Liver (tissue), 8 donors: ENCODE measurements at regions not wholly inside any gene's neighbourhood (a gene's known extent, or its start where the extent isn't known, plus 50 kb on each side); places are given as distances from the start of the nearest gene placed in this dataset.

Experiments used
- DNase-seq: peaks from one replicate; pipeline ENCODE4 v3.0.0-alpha.2; 2017; ENCODE audit warnings: low spot score
- H3K27ac ChIP-seq, 2 donors: one replicate each; pipeline ENCODE4 v1.7.0; 2013; ENCODE audit warnings: inconsistent platforms in 2 of 2, low read length in 2 of 2, control low read depth in 1 of 2, low read depth in 1 of 2, mild to moderate bottlenecking in 1 of 2
- H3K27me3 ChIP-seq, 4 donors: one replicate each; pipeline versions ENCODE4 v1.6.1 to v1.7.0; 2013; ENCODE audit warnings: low read length in 3 of 4, inconsistent platforms in 1 of 4, mild to moderate bottlenecking in 1 of 4, moderate library complexity in 1 of 4; ENCODE audit not compliant: control insufficient read depth in 4 of 4, insufficient read depth in 4 of 4
- H3K36me3 ChIP-seq, 4 donors: one replicate each; pipeline versions ENCODE4 v1.6.1 to v1.7.0; 2013; ENCODE audit warnings: low read length in 3 of 4, mild to moderate bottlenecking in 3 of 4, low read depth in 1 of 4, moderate library complexity in 1 of 4; ENCODE audit not compliant: control insufficient read depth in 4 of 4, insufficient read depth in 3 of 4
- H3K4me1 ChIP-seq, 4 donors: one replicate each; pipeline versions ENCODE4 v1.6.1 to v1.7.0; 2013; ENCODE audit warnings: low read length in 3 of 4, mild to moderate bottlenecking in 3 of 4, moderate library complexity in 1 of 4; ENCODE audit not compliant: control insufficient read depth in 4 of 4, insufficient read depth in 4 of 4
- H3K4me3 ChIP-seq, 3 donors: one replicate each; pipeline versions ENCODE4 v1.6.1 to v1.7.0; 2013; ENCODE audit warnings: low read length in 3 of 3, control low read depth in 1 of 3, low read depth in 1 of 3, mild to moderate bottlenecking in 1 of 3
- H3K9ac ChIP-seq, 2 donors: one replicate each; pipeline ENCODE4 v1.7.0; 2013; ENCODE audit warnings: low read length in 2 of 2, mild to moderate bottlenecking in 2 of 2, moderate library complexity in 2 of 2, control low read depth in 1 of 2, low read depth in 1 of 2
- H3K9me3 ChIP-seq, 4 donors: one replicate each; pipeline versions ENCODE4 v1.6.1 to v1.7.0; 2013; ENCODE audit warnings: low read length in 3 of 4; ENCODE audit not compliant: control insufficient read depth in 4 of 4
- ATF3 ChIP-seq: IDR thresholded peaks from 2 replicates; pipeline ENCODE4 v1.6.1; 2016; ENCODE audit warnings: antibody characterized with exemption
- CTCF ChIP-seq: fragments of 150-350 bp; IDR thresholded peaks from 2 replicates; pipeline ENCODE4 v1.5.1; 2017; ENCODE audit warnings: improper control_type of control experiment, low read depth, low read length; ENCODE audit not compliant: missing input control
- EGR1 ChIP-seq, 2 donors: IDR thresholded peaks; 2 replicates each; pipeline ENCODE4 v1.6.1; 2016 to 2018; ENCODE audit warnings: antibody characterized with exemption in 2 of 2, low read depth in 2 of 2
- FOXA1 ChIP-seq: IDR thresholded peaks from 2 replicates; pipeline ENCODE4 v1.6.1; 2016; ENCODE audit warnings: antibody characterized with exemption
- FOXA2 ChIP-seq: IDR thresholded peaks from 2 replicates; pipeline ENCODE4 v1.6.1; 2016; ENCODE audit warnings: antibody characterized with exemption
- HNF4G ChIP-seq: IDR thresholded peaks from 2 replicates; pipeline ENCODE4 v1.6.1; 2016; ENCODE audit warnings: antibody characterized with exemption
- JUND ChIP-seq, 2 donors: IDR thresholded peaks; 2 replicates each; pipeline ENCODE4 v1.6.1; 2016; ENCODE audit warnings: antibody characterized with exemption in 2 of 2
- MAX ChIP-seq: IDR thresholded peaks from 2 replicates; pipeline ENCODE4 v1.6.1; 2016; ENCODE audit warnings: antibody characterized with exemption
- NR2F2 ChIP-seq: IDR thresholded peaks from 2 replicates; pipeline ENCODE4 v1.6.1; 2016; ENCODE audit warnings: antibody characterized with exemption
- RAD21 ChIP-seq, 2 donors: IDR thresholded peaks; 2 replicates each; pipeline ENCODE4 v1.6.1; 2016; ENCODE audit warnings: antibody characterized with exemption in 2 of 2, mild to moderate bottlenecking in 2 of 2
- REST ChIP-seq: IDR thresholded peaks from 2 replicates; pipeline ENCODE4 v1.6.1; 2016; ENCODE audit warnings: antibody characterized with exemption, mild to moderate bottlenecking
- RXRA ChIP-seq, 2 donors: IDR thresholded peaks; 2 replicates each; pipeline ENCODE4 v1.6.1; 2017 to 2018; ENCODE audit warnings: antibody characterized with exemption in 2 of 2, mild to moderate bottlenecking in 1 of 2
- SP1 ChIP-seq: IDR thresholded peaks from 2 replicates; pipeline ENCODE4 v1.6.1; 2018; ENCODE audit warnings: antibody characterized with exemption, mild to moderate bottlenecking
- TAF1 ChIP-seq: conservative IDR thresholded peaks from 2 replicates; pipeline ENCODE4 v1.6.1; 2016; ENCODE audit warnings: antibody characterized with exemption, mild to moderate bottlenecking
- YY1 ChIP-seq: IDR thresholded peaks from 2 replicates; pipeline ENCODE4 v1.6.1; 2016; ENCODE audit warnings: antibody characterized with exemption, mild to moderate bottlenecking
- ZBTB33 ChIP-seq: IDR thresholded peaks from 2 replicates; pipeline ENCODE4 v1.6.1; 2016; ENCODE audit warnings: antibody characterized with exemption
- WGBS: extraction: QIAGEN DNeasy Blood & Tissue Kit; methylation state at CpG from one replicate; pipeline ENCODE4 v1.1.7; 2013; 5-methylcytosine and 5-hydroxymethylcytosine counted together
- donor health status: healthy.
- donor health status: healthy.
- donor health status: healthy.
- donor health status: healthy.
- donor health status: healthy.

GRCh38 chr20:10837901-10838300 is 164.1 kb upstream of the JAG1 start:
- Histone ChIP-seq H3K27me3 (no peaks in the 10 kb centered on the region), H3K4me1 (no peaks in the 10 kb centered on the region), H3K9me3 (peaks cover 2 to 7% (median 3%) of the 10 kb centered on the region in 4 donors), H3K9ac (no peak overlapping the region), H3K27ac (no peak overlapping the region), H3K4me3 (no peak overlapping the region), H3K36me3 (no peaks in the 10 kb centered on the region)
- TF ChIP-seq FOXA1 (no peak), JUND (IDR thresholded peaks at IDR 0.05) (no peak), EGR1 (IDR thresholded peaks at IDR 0.05; ENCODE audit: low read depth in 2 of 2) (no peak), ZBTB33 (no peak), SP1 (no peak), RXRA (IDR thresholded peaks at IDR 0.05) (no peak), CTCF (no peak), FOXA2 (no peak), RAD21 (IDR thresholded peaks at IDR 0.05) (no peak)
- no peak for DNase-seq

GRCh38 chr20:10842116-10842515 is 168.3 kb upstream of the JAG1 start:
- WGBS, result 86% methylated on average over 3 of the region's 3 CpGs
- Histone ChIP-seq H3K4me3 (peak overlapping the region in 1 of 3 donors; percentile 32), H3K9ac (no peak overlapping the region), H3K27ac (no peak overlapping the region), H3K36me3 (no peaks in the 10 kb centered on the region), H3K9me3 (peaks cover 2 to 7% (median 3%) of the 10 kb centered on the region in 4 donors), H3K4me1 (no peaks in the 10 kb centered on the region), H3K27me3 (no peaks in the 10 kb centered on the region)
- TF ChIP-seq NR2F2 (no peak), ZBTB33 (no peak), ATF3 (no peak), TAF1 (no peak), JUND (IDR thresholded peaks at IDR 0.05) (no peak), SP1 (no peak), RXRA (IDR thresholded peaks at IDR 0.05) (no peak), HNF4G (no peak), CTCF (no peak), YY1 (no peak), FOXA2 (no peak), REST (no peak), EGR1 (IDR thresholded peaks at IDR 0.05; ENCODE audit: low read depth in 2 of 2) (no peak), MAX (no peak), FOXA1 (no peak), RAD21 (IDR thresholded peaks at IDR 0.05) (no peak)
- no peak for DNase-seq
